ENCODE measurements at regions not wholly inside any gene's neighbourhood (a gene's known extent, or its start where the extent isn't known, plus 50 kb on each side); places are given as distances from the start of the nearest gene placed in this dataset.

DNA sequence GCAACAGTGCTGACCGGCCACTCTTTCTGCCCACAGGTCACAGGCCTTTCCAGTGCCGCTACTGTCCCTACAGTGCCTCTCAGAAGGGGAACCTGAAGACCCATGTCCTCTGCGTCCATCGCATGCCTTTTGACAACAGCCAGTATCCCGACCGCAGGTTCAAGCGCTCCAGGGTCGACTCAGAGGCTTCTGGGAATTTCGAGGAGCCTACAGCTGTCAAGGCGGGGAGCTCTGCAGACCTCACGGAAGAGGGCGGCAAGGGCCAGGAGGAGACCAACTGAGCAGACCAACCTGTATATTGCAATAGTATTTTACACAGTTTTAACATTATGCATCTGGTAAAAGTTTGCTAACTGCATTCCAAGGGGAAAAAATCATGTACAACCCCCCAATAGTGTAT is 338.5 kb downstream of the ZNF536 start:
- ATAC-seq (no peak), DNase-seq (ENCODE audit: low read depth, low spot score) (no peak)
- Histone ChIP-seq H3K4me1 (ENCODE audit: control insufficient read depth, insufficient read depth, low read length) (no peaks in the 10 kb centered on the region), H3K27me3 (ENCODE audit: control insufficient read depth, insufficient read depth, low read length) (peaks cover 11% of the 10 kb centered on the region), H3K36me3 (ENCODE audit: control insufficient read depth, insufficient read depth, low read length) (no peaks in the 10 kb centered on the region), H3K9me3 (ENCODE audit: control insufficient read depth, insufficient read depth, low read depth, low read length) (no peaks in the 10 kb centered on the region), H3K27ac (ENCODE audit: low read length) (no peak overlapping the region), H3K4me3 (ENCODE audit: low read depth in 2 of 2, low read length in 2 of 2) (no peak overlapping the region)
- ChIA-PET CTCF (no interaction called here), POLR2A (no interaction called here)
- in situ Hi-C loops (cut with HindIII; ENCODE audit: low pct_unique_long_range_greater_than_20kb, low sequenced_read_pairs) (no loop called here), intact Hi-C loops (cut with micrococcal nuclease; ENCODE audit: unreplicated experiment) (no loop called here)
- TF ChIP-seq, protein P1, sequence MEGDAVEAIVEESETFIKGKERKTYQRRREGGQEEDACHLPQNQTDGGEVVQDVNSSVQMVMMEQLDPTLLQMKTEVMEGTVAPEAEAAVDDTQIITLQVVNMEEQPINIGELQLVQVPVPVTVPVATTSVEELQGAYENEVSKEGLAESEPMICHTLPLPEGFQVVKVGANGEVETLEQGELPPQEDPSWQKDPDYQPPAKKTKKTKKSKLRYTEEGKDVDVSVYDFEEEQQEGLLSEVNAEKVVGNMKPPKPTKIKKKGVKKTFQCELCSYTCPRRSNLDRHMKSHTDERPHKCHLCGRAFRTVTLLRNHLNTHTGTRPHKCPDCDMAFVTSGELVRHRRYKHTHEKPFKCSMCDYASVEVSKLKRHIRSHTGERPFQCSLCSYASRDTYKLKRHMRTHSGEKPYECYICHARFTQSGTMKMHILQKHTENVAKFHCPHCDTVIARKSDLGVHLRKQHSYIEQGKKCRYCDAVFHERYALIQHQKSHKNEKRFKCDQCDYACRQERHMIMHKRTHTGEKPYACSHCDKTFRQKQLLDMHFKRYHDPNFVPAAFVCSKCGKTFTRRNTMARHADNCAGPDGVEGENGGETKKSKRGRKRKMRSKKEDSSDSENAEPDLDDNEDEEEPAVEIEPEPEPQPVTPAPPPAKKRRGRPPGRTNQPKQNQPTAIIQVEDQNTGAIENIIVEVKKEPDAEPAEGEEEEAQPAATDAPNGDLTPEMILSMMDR (IDR thresholded peaks at IDR 0.05): no peak
- no peak for TF ChIP-seq TCF7L2 (IDR thresholded peaks at IDR 0.05; ENCODE audit: low read depth, low read length)
- TF ChIP-seq POLR2AphosphoS5 (IDR thresholded peaks at IDR 0.05; ENCODE audit: low read depth, low read length): no peak
- TF ChIP-seq SIN3A (IDR thresholded peaks at IDR 0.05; ENCODE audit: borderline replicate concordance, insufficient read depth, low read depth, low read length): no peak
- no peak for TF ChIP-seq REST (IDR thresholded peaks at IDR 0.05; ENCODE audit: insufficient read depth in 1 of 2, low read depth in 2 of 2, low read length in 1 of 2)
- no TSS peak for BruUV-seq (replicated peaks)

DNA sequence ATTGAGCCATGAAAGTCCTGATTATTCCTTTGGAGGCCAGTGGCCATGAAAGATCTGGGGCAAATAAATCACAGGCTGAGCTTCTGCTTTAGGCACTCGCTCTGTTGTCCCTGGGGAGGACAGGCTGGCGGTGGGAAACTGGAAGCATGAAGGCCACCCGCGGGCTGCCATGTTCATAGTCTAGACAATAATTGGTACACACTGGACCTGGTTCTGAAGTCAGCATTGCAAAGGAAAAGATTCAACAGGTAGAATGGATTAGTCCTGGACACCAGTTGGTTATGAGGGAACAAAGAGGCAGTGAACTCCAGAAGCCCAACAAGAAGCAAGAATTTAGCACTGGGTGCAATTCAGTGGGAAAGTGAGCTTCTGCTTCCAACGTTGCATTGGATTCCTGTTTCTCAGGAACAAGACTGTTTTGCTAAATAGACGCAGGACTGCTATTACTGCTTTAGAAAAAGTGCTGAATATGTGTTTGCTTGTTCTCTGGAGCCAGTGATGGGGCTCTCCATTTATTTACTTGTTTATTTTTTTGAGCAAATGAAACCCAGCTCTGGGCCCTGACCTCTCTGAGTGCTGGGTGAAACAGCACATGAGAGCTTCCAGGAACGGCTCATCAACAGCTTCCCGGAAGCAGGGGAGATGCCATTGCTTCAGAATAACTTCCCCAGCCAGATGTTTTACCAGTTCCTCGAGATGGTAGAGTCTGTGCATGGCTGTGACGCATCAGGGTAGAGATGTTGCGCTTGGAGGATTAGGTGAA is 336.4 kb downstream of the ZNF536 start:
- POLR2A ChIA-PET: no interaction called here
- intact Hi-C loops (cut with micrococcal nuclease; ENCODE audit: unreplicated experiment): no loop called here

More for the DNA sequence above, 336.4 kb downstream of the ZNF536 start:
- no peaks in the 10 kb centered on the region for H3K4me1 ChIP-seq (ENCODE audit: control insufficient read depth, insufficient read depth, low read length)
- no peak overlapping the region for H3K27ac ChIP-seq (ENCODE audit: low read length)
- H3K27me3 ChIP-seq (ENCODE audit: control insufficient read depth, insufficient read depth, low read length): peaks cover 11% of the 10 kb centered on the region
- no peak overlapping the region for H3K4me3 ChIP-seq (ENCODE audit: low read depth in 2 of 2, low read length in 2 of 2)
- no TSS peak for BruUV-seq (replicated peaks)
- CTCF ChIA-PET: no interaction called here
- TF ChIP-seq, protein P1 (IDR thresholded peaks at IDR 0.05): no peak
- no peak for TF ChIP-seq SIN3A (IDR thresholded peaks at IDR 0.05; ENCODE audit: borderline replicate concordance, insufficient read depth, low read depth, low read length)
- TF ChIP-seq POLR2AphosphoS5 (IDR thresholded peaks at IDR 0.05; ENCODE audit: low read depth, low read length): no peak
- no peak for TF ChIP-seq TCF7L2 (IDR thresholded peaks at IDR 0.05; ENCODE audit: low read depth, low read length)
- TF ChIP-seq REST (IDR thresholded peaks at IDR 0.05; ENCODE audit: insufficient read depth in 1 of 2, low read depth in 2 of 2, low read length in 1 of 2): no peak
- no peak for DNase-seq (ENCODE audit: low read depth, low spot score)
- in situ Hi-C loops (cut with HindIII; ENCODE audit: low pct_unique_long_range_greater_than_20kb, low sequenced_read_pairs): no loop called here
- H3K9me3 ChIP-seq (ENCODE audit: control insufficient read depth, insufficient read depth, low read depth, low read length): no peaks in the 10 kb centered on the region
- ATAC-seq: no peak
- no peaks in the 10 kb centered on the region for H3K36me3 ChIP-seq (ENCODE audit: control insufficient read depth, insufficient read depth, low read length)

All from Panc1 (cell line).